Caco-2 (cell line): ENCODE measurements at regions not wholly inside any gene's neighbourhood (a gene's known extent, or its start where the extent isn't known, plus 50 kb on each side); places are given as distances from the start of the nearest gene placed in this dataset.

Experiments used
- BruUV-seq: library from RNA; stranded (reverse); fragments of 400-500 nt; replicated peaks from 2 replicates; lab custom pipeline; 2021; lab: Mats Ljungman, UMichigan
- CTCF ChIA-PET: fragments of 300-600 bp; sonication (Branson Sonifier 250); formaldehyde crosslinking; loops from one replicate; lab custom pipeline; 2022; ENCODE audit warnings: antibody characterized with exemption; lab: Charles Lee
- POLR2A ChIA-PET: fragments of 300-600 bp; sonication (Branson Sonifier 250); formaldehyde crosslinking; loops from one replicate; lab custom pipeline; 2022; ENCODE audit warnings: antibody characterized with exemption; lab: Charles Lee
- DNase-seq, 2 experiments: peaks; one replicate each; pipeline versions ENCODE4 v3.0.0 to v3.0.0-alpha.2; 2020 to 2022
- H3K27me3 ChIP-seq: replicated peaks from 2 replicates; pipeline ENCODE4 v1.6.0; 2011; ENCODE audit warnings: low read length; ENCODE audit not compliant: control insufficient read depth, insufficient read depth
- H3K36me3 ChIP-seq: 2 replicates; pipeline ENCODE4 v1.5.1; 2011; ENCODE audit warnings: low read length; ENCODE audit not compliant: control insufficient read depth, insufficient read depth
- H3K4me1 ChIP-seq: fragments of 250-450 bp; sonication (Bioruptor Pico); 2 replicates; pipeline ENCODE4 v1.5.1; 2020; ENCODE audit warnings: mild to moderate bottlenecking
- H3K4me3 ChIP-seq: 2 replicates; pipeline ENCODE4 v1.5.1; 2011; ENCODE audit warnings: low read depth, mild to moderate bottlenecking, control low read depth, low read length
- H3K9me3 ChIP-seq: fragments of 250-450 bp; sonication (Bioruptor Pico); 2 replicates; pipeline ENCODE4 v1.5.1; 2020; ENCODE audit warnings: mild to moderate bottlenecking, moderate library complexity
- H3K27ac Mint-ChIP-seq: one replicate; pipeline ENCODE4 v1.8.0; 2022; ENCODE audit warnings: mixed read lengths; ENCODE audit not compliant: unreplicated experiment
- H3K27me3 Mint-ChIP-seq: one replicate; pipeline ENCODE4 v1.8.0; 2022; ENCODE audit warnings: mixed read lengths; ENCODE audit not compliant: insufficient read depth, unreplicated experiment
- H3K36me3 Mint-ChIP-seq: one replicate; pipeline ENCODE4 v1.8.0; 2022; ENCODE audit warnings: mild to moderate bottlenecking, mixed read lengths; ENCODE audit not compliant: insufficient read depth, unreplicated experiment
- H3K4me1 Mint-ChIP-seq: one replicate; pipeline ENCODE4 v1.8.0; 2022; ENCODE audit warnings: low read depth, mixed read lengths; ENCODE audit not compliant: unreplicated experiment
- H3K4me3 Mint-ChIP-seq: one replicate; pipeline ENCODE4 v1.8.0; 2022; ENCODE audit warnings: mild to moderate bottlenecking, moderate library complexity, mixed read lengths; ENCODE audit not compliant: unreplicated experiment
- H3K9me3 Mint-ChIP-seq: one replicate; pipeline ENCODE4 v1.8.0; 2022; ENCODE audit warnings: mixed read lengths; ENCODE audit not compliant: unreplicated experiment
- intact Hi-C: fragments of 100-400 bp; cut with micrococcal nuclease; formaldehyde crosslinking; loops from one replicate; pipeline ENCODE4 v1.10.0; 2022; ENCODE audit not compliant: unreplicated experiment
- TF ChIP-seq, protein P1 (sequence below), 2 experiments: fragments of 200-600 bp in 1 of 2; IDR thresholded peaks; 1 replicate in 1 of 2; 2 replicates in 1 of 2; pipeline versions ENCODE4 v1.5.1 to v1.8.0; 2011 to 2022; ENCODE audit warnings: antibody characterized with exemption in 1 of 2, control low read depth in 1 of 2, inconsistent platforms in 1 of 2, low read depth in 1 of 2, low read length in 1 of 2, mild to moderate bottlenecking in 1 of 2, moderate library complexity in 1 of 2; ENCODE audit not compliant: insufficient read depth in 1 of 2, severe bottlenecking in 1 of 2, unreplicated experiment in 1 of 2

DNA sequence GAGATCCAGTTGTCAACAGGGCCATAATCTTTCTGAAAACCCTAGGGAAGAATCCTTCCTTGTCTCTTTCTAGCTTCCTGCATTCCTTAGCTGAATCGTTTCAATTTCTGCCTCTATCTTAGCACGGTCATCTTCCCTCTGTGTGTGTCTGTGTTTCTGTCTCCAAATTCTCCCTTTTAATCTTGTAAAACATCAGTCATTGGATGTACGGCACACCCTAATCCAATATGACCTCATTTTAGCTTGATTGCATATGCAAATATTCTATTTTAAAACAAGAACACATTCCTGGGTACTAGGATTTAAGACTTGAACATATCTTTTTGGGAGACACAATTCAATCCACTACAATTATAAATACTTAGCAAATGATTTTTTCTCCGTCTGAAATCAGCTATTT lies 600.3 kb downstream of the GBE1 start:
- Mint-ChIP-seq H3K4me3 (no peak overlapping the region), H3K9me3 (no peaks in the 10 kb centered on the region), H3K4me1 (no peaks in the 10 kb centered on the region), H3K36me3 (no peaks in the 10 kb centered on the region), H3K27ac (no peak overlapping the region), H3K27me3 (no peaks in the 10 kb centered on the region)
- no peaks in the 10 kb centered on the region for H3K4me1 ChIP-seq
- CTCF ChIA-PET: no interaction called here
- no peaks in the 10 kb centered on the region for H3K9me3 ChIP-seq
- H3K27me3 ChIP-seq: no peaks in the 10 kb centered on the region
- no peak for DNase-seq
- H3K4me3 ChIP-seq: no peak overlapping the region
- no TSS peak for BruUV-seq
- no peaks in the 10 kb centered on the region for H3K36me3 ChIP-seq
- intact Hi-C loops: no loop called here
- TF ChIP-seq, protein P1, sequence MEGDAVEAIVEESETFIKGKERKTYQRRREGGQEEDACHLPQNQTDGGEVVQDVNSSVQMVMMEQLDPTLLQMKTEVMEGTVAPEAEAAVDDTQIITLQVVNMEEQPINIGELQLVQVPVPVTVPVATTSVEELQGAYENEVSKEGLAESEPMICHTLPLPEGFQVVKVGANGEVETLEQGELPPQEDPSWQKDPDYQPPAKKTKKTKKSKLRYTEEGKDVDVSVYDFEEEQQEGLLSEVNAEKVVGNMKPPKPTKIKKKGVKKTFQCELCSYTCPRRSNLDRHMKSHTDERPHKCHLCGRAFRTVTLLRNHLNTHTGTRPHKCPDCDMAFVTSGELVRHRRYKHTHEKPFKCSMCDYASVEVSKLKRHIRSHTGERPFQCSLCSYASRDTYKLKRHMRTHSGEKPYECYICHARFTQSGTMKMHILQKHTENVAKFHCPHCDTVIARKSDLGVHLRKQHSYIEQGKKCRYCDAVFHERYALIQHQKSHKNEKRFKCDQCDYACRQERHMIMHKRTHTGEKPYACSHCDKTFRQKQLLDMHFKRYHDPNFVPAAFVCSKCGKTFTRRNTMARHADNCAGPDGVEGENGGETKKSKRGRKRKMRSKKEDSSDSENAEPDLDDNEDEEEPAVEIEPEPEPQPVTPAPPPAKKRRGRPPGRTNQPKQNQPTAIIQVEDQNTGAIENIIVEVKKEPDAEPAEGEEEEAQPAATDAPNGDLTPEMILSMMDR (IDR thresholded peaks at IDR 0.05; ENCODE audit: insufficient read depth in 1 of 2, low read depth in 1 of 2, low read length in 1 of 2, severe bottlenecking in 1 of 2, unreplicated experiment in 1 of 2): no peak
- POLR2A ChIA-PET: no interaction called here

DNA sequence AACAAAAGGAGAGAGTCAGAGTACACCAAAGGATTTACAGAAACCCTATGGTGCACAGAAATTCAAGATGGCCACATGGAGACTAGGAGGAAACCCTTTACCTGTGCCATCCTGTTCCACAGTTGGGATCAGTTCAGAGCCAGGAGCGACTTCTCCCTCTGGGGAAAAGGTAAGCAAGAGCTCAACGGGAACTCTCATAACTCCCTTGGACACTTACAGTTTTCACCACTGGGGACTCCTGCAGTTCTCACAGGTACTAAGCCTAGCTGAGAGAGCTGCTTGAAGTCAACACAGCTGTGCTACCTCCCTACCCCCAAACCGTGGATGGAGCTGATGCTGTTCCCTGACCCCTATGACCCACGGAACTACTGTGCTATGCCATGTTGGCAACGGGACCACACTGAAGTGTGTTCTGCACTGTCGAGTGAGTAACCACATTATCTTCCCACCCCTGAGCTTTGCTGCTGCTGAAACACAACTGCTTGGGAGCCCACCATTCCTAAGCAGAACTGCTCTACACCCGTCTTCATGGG lies 606.8 kb downstream of the GBE1 start:
- DNase-seq: peak in 1 of 2 experiments; percentile 19
- no peak overlapping the region for H3K27ac Mint-ChIP-seq
- no peak overlapping the region for H3K4me3 Mint-ChIP-seq
- H3K27me3 Mint-ChIP-seq: no peaks in the 10 kb centered on the region
- Histone ChIP-seq H3K36me3 (no peaks in the 10 kb centered on the region), H3K9me3 (no peaks in the 10 kb centered on the region), H3K4me1 (no peaks in the 10 kb centered on the region), H3K4me3 (no peak overlapping the region), H3K27me3 (no peaks in the 10 kb centered on the region)
- intact Hi-C loops: no loop called here
- ChIA-PET POLR2A (no interaction called here), CTCF (no interaction called here)
- no peaks in the 10 kb centered on the region for H3K36me3 Mint-ChIP-seq
- H3K9me3 Mint-ChIP-seq: no peaks in the 10 kb centered on the region
- H3K4me1 Mint-ChIP-seq: peaks cover 7% of the 10 kb centered on the region
- TF ChIP-seq, protein P1 (IDR thresholded peaks at IDR 0.05; ENCODE audit: insufficient read depth in 1 of 2, low read depth in 1 of 2, low read length in 1 of 2, severe bottlenecking in 1 of 2, unreplicated experiment in 1 of 2): no peak
- BruUV-seq: no TSS peak

DNA sequence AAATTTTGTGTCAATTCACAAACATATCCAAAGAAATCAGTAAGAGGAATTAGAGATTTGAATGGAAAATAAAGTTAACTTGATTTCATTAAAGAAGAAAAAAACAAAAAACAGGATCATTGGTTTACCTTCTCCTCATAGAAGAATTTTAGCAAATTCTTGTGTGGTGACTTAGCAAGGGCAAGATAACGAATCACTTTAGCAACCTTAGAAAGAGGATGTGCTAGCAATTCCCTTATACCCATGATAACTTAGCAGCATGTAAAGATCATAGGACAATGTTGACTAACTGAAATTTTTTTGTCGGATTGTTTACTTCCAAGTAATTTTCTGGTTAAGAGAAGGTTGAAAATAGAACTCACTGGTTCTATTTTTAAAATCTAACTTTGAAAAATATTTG lies 609.3 kb downstream of the GBE1 start:
- H3K9me3 ChIP-seq: no peaks in the 10 kb centered on the region
- no peak overlapping the region for H3K4me3 ChIP-seq
- ChIA-PET CTCF (no interaction called here), POLR2A (no interaction called here)
- TF ChIP-seq, protein P1 (IDR thresholded peaks at IDR 0.05; ENCODE audit: insufficient read depth in 1 of 2, low read depth in 1 of 2, low read length in 1 of 2, severe bottlenecking in 1 of 2, unreplicated experiment in 1 of 2): no peak
- intact Hi-C loops: no loop called here
- Mint-ChIP-seq H3K27ac (no peak overlapping the region), H3K4me1 (peaks cover 7% of the 10 kb centered on the region), H3K9me3 (no peaks in the 10 kb centered on the region), H3K27me3 (no peaks in the 10 kb centered on the region), H3K36me3 (no peaks in the 10 kb centered on the region), H3K4me3 (no peak overlapping the region)
- H3K36me3 ChIP-seq: no peaks in the 10 kb centered on the region
- BruUV-seq: no TSS peak
- DNase-seq: no peak
- no peaks in the 10 kb centered on the region for H3K27me3 ChIP-seq
- H3K4me1 ChIP-seq: no peaks in the 10 kb centered on the region
